Left lung (tissue), 4 donors: ENCODE measurements at regions not wholly inside any gene's neighbourhood (a gene's known extent, or its start where the extent isn't known, plus 50 kb on each side); places are given as distances from the start of the nearest gene placed in this dataset.

Source experiments
- ATAC-seq: fragments of 200-7000 bp; cut with Tn5 transposase; one replicate; pipeline ENCODE4 v1.9.1; 2020; ENCODE audit warnings: moderate library complexity
- DNase-seq, 4 donors: peaks; one replicate each; pipeline ENCODE4 v3.0.0-alpha.2; 2013 to 2020
- H3K27ac ChIP-seq, 2 donors: fragments of 200-600 bp; sonication (generic) in 1 of 2; one replicate each; pipeline versions ENCODE4 v1.5.0 to v1.8.0; 2020 to 2021
- H3K27me3 ChIP-seq, 2 donors: fragments of 200-600 bp; sonication (generic) in 1 of 2; one replicate each; pipeline versions ENCODE4 v1.5.0 to v1.8.0; 2020 to 2021
- H3K36me3 ChIP-seq, 2 donors: fragments of 200-600 bp; sonication (generic) in 1 of 2; one replicate each; pipeline versions ENCODE4 v1.5.0 to v1.8.0; 2020 to 2021
- H3K4me1 ChIP-seq, 2 donors: fragments of 200-600 bp; one replicate each; pipeline ENCODE4 v1.8.0; 2021
- H3K4me3 ChIP-seq, 2 donors: fragments of 200-600 bp; sonication (generic) in 1 of 2; one replicate each; pipeline versions ENCODE4 v1.5.0 to v1.8.0; 2020 to 2021; ENCODE audit warnings: mild to moderate bottlenecking in 1 of 2
- H3K9me3 ChIP-seq, 2 donors: fragments of 200-600 bp; sonication (generic) in 1 of 2; one replicate each; pipeline versions ENCODE4 v1.5.0 to v1.8.0; 2020 to 2021
- CTCF ChIP-seq, 2 donors: fragments of 200-600 bp; sonication (generic) in 1 of 2; IDR thresholded peaks; one replicate each; pipeline versions ENCODE4 v1.5.0 to v1.8.0; 2021; ENCODE audit warnings: antibody characterized with exemption in 2 of 2
- intact Hi-C, 2 donors: fragments of 100-400 bp; cut with DNase I; formaldehyde crosslinking; loops; one replicate each; pipeline versions ENCODE4 v1.11.2 to v1.14.2; 2022
- donor health status: DM: no; HTN: yes; CAD: no.
- donor health status: DM: no; HTN: no; CAD: no.

DNA sequence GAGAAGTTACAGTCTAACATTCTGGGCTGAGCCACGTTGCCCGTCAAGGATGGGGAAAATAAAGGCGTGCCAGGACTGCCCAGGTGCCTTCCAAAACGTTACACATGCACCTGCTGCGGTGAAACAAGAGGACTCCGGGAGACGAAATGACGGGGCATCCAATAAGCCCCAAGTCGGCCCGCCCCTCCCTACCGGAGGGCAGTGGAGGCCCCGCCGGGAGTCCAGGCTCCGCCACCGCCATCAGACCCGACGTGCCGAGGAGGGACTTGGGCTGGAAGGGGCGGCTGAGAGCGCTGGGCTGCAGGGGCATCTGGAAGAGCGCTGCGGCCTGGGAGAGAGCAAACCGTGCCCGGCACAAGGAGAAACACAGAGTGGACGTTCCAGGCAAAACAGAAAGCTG, 112.5 kb upstream of the GPC1 start:
- Histone ChIP-seq H3K27me3 (peaks cover 0 to 39% of the 10 kb centered on the region in 2 donors), H3K36me3 (no peaks in the 10 kb centered on the region), H3K4me3 (no peak overlapping the region), H3K4me1 (no peaks in the 10 kb centered on the region), H3K9me3 (no peaks in the 10 kb centered on the region), H3K27ac (no peak overlapping the region)
- no peak for TF ChIP-seq CTCF (IDR thresholded peaks at IDR 0.05)
- DNase-seq: peak in 1 of 4 donors; percentile 69
- no peak for ATAC-seq
- intact Hi-C loops: no loop called here

- Histone ChIP-seq H3K4me3 (no peak overlapping the region), H3K27me3 (peaks cover 0 to 39% of the 10 kb centered on the region in 2 donors), H3K36me3 (no peaks in the 10 kb centered on the region), H3K9me3 (no peaks in the 10 kb centered on the region), H3K4me1 (no peaks in the 10 kb centered on the region), H3K27ac (no peak overlapping the region)
- intact Hi-C loops: no loop called here
- peak in 1 of 4 donors; percentile 67 for DNase-seq
- no peak for ATAC-seq
- no peak for TF ChIP-seq CTCF (IDR thresholded peaks at IDR 0.05)
Observed at GRCh38 chr2:240323601-240324291, 111.7 kb upstream of the GPC1 start.

DNA sequence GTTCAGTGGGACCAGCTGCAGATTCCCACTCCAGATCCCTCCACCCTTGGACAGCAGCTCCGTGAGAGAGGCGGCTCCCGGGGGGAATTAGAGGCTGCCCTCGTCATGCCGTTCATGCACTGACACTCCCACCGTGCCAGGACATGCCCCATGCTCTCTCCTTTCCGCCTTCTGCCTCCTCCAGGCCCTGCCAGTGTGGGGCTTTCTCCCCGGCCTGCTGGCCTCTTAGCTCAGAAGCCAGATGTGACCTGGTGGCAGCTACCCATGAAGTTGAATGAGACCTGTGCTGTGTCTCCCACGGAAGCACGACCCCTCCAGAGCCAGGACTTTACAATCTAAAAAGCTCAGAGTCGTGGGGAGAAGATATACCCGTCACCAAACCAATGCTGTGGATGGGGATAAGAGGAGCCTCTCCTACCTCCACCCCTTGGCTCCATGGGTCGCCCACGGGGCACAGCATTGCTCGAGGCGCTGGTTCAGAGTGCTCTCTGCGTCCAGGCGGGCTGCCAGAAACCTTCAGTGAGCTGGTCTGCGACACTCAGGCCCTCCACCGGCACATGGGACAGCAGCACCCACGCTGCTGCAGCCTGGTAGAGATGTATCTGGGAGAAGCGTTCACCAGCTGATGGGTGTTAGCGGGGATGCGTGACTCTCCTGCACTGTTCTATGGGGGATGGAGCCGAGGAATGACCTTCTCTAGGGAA, 111.0 kb upstream of the GPC1 start:
- Histone ChIP-seq H3K9me3 (no peaks in the 10 kb centered on the region), H3K4me1 (no peaks in the 10 kb centered on the region), H3K36me3 (no peaks in the 10 kb centered on the region), H3K27ac (no peak overlapping the region), H3K27me3 (peaks cover 0 to 39% of the 10 kb centered on the region in 2 donors), H3K4me3 (no peak overlapping the region)
- intact Hi-C loops: no loop called here
- ATAC-seq (no peak), DNase-seq (peak in 1 of 4 donors; percentile 53)
- TF ChIP-seq CTCF (IDR thresholded peaks at IDR 0.05): no peak

- H3K27ac ChIP-seq: no peak overlapping the region
Observed at GRCh38 chr2:240325016-240326007, 110.2 kb upstream of the GPC1 start.

More at GRCh38 chr2:240325016-240326007, 110.2 kb upstream of the GPC1 start:
- ATAC-seq (no peak), DNase-seq (peak in 1 of 4 donors; percentile 64)
- Histone ChIP-seq H3K4me1 (no peaks in the 10 kb centered on the region), H3K9me3 (no peaks in the 10 kb centered on the region), H3K27me3 (peaks cover 0 to 39% of the 10 kb centered on the region in 2 donors), H3K4me3 (no peak overlapping the region), H3K36me3 (no peaks in the 10 kb centered on the region)
- intact Hi-C loops: no loop called here
- no peak for TF ChIP-seq CTCF (IDR thresholded peaks at IDR 0.05)
